ENCODE measurements at regions not wholly inside any gene's neighbourhood (a gene's known extent, or its start where the extent isn't known, plus 50 kb on each side); places are given as distances from the start of the nearest gene placed in this dataset.

- no peak for DNase-seq (ENCODE audit: low spot score in 2 of 2, unreplicated experiment in 2 of 2)
- Mint-ChIP-seq H3K4me3 (no peak overlapping the region), H3K36me3 (peaks cover 8% of the 10 kb centered on the region), H3K27ac (peak overlapping the region; percentile 47), H3K9me3 (peaks cover 17% of the 10 kb centered on the region), H3K27me3 (ENCODE audit: low read depth) (no peaks in the 10 kb centered on the region), H3K4me1 (peaks cover 19% of the 10 kb centered on the region)
- no peak for TF ChIP-seq CTCF (IDR thresholded peaks at IDR 0.05; ENCODE audit: unreplicated experiment)
Observed at GRCh38 chr9:13993632-13994185, 320.2 kb downstream of the NFIB start.

GRCh38 chr9:13992138-13993088, 321.5 kb downstream of the NFIB start:
- TF ChIP-seq CTCF (IDR thresholded peaks at IDR 0.05; ENCODE audit: unreplicated experiment) = no peak
- no peak for DNase-seq (ENCODE audit: low spot score in 2 of 2, unreplicated experiment in 2 of 2)
- Mint-ChIP-seq H3K4me3 (no peak overlapping the region), H3K9me3 (peaks cover 13% of the 10 kb centered on the region), H3K27ac (peak overlapping the region; percentile 50), H3K4me1 (peaks cover 19% of the 10 kb centered on the region), H3K27me3 (ENCODE audit: low read depth) (no peaks in the 10 kb centered on the region), H3K36me3 (peaks cover 7% of the 10 kb centered on the region)

GRCh38 chr9:13991395-13991794, 322.5 kb downstream of the NFIB start:
- DNase-seq (ENCODE audit: low spot score in 2 of 2, unreplicated experiment in 2 of 2) = no peak
- no peak overlapping the region for H3K27ac Mint-ChIP-seq

GRCh38 chr9:13990994-13991393, 322.9 kb downstream of the NFIB start:
- no peak overlapping the region for H3K27ac Mint-ChIP-seq
- H3K4me1 Mint-ChIP-seq = peaks cover 19% of the 10 kb centered on the region
- peaks cover 7% of the 10 kb centered on the region for H3K36me3 Mint-ChIP-seq
- peaks cover 20% of the 10 kb centered on the region for H3K9me3 Mint-ChIP-seq
- TF ChIP-seq CTCF (IDR thresholded peaks at IDR 0.05; ENCODE audit: unreplicated experiment) = no peak
- no peak for DNase-seq (ENCODE audit: low spot score in 2 of 2, unreplicated experiment in 2 of 2)
- H3K4me3 Mint-ChIP-seq = no peak overlapping the region
- H3K27me3 Mint-ChIP-seq (ENCODE audit: low read depth) = no peaks in the 10 kb centered on the region

More at GRCh38 chr9:13991395-13991794, 322.5 kb downstream of the NFIB start:
- Mint-ChIP-seq H3K36me3 (peaks cover 7% of the 10 kb centered on the region), H3K4me3 (no peak overlapping the region), H3K9me3 (peaks cover 16% of the 10 kb centered on the region), H3K4me1 (peaks cover 19% of the 10 kb centered on the region), H3K27me3 (ENCODE audit: low read depth) (no peaks in the 10 kb centered on the region)
- TF ChIP-seq CTCF (IDR thresholded peaks at IDR 0.05; ENCODE audit: unreplicated experiment) = no peak

- no peak for TF ChIP-seq CTCF (IDR thresholded peaks at IDR 0.05; ENCODE audit: unreplicated experiment)
- Mint-ChIP-seq H3K4me3 (no peak overlapping the region), H3K27ac (no peak overlapping the region), H3K4me1 (peaks cover 19% of the 10 kb centered on the region), H3K36me3 (peaks cover 6% of the 10 kb centered on the region), H3K27me3 (ENCODE audit: low read depth) (no peaks in the 10 kb centered on the region), H3K9me3 (peaks cover 21% of the 10 kb centered on the region)
- DNase-seq (ENCODE audit: low spot score in 2 of 2, unreplicated experiment in 2 of 2) = no peak
Observed at GRCh38 chr9:13990331-13990730, 323.6 kb downstream of the NFIB start.
